ENCODE measurements at regions not wholly inside any gene's neighbourhood (a gene's known extent, or its start where the extent isn't known, plus 50 kb on each side); places are given as distances from the start of the nearest gene placed in this dataset.

DNA sequence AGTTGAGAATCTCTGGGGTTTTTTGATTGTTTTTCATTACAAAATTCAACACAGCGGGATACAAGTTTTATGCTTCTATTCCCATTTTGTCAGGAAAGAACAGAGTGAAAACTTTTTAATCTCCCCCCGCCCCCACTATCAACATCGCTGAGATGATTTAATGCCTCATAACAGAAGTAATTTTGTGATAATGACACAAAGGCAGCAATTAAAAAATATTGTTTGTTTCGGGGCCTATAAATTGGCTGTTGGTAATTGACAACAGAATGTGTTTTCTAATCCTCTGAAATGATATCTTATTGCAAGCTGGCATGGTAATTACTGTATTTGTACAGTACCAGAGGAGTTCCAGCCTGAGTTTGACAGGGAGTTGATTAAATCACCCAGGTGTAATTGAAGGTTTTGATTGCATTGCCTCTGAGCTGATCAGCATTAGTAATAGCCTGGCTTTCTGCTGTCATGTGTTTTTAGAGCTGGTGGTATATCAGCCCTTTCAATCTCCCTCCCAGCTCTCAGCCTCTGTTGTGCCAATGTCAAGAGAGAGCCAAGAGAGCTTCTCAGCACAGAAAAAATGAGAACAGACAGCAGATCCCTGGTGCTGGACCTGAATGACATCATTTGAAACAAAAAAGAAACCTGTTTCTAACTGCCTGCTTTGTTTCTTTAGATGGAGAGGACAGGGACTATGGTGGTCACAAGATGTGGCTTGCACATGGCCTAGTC lies 265.1 kb downstream of the FAM76B start:
- TF ChIP-seq POLR2AphosphoS5 (IDR thresholded peaks at IDR 0.05) = no peak
- TF ChIP-seq, protein P1, sequence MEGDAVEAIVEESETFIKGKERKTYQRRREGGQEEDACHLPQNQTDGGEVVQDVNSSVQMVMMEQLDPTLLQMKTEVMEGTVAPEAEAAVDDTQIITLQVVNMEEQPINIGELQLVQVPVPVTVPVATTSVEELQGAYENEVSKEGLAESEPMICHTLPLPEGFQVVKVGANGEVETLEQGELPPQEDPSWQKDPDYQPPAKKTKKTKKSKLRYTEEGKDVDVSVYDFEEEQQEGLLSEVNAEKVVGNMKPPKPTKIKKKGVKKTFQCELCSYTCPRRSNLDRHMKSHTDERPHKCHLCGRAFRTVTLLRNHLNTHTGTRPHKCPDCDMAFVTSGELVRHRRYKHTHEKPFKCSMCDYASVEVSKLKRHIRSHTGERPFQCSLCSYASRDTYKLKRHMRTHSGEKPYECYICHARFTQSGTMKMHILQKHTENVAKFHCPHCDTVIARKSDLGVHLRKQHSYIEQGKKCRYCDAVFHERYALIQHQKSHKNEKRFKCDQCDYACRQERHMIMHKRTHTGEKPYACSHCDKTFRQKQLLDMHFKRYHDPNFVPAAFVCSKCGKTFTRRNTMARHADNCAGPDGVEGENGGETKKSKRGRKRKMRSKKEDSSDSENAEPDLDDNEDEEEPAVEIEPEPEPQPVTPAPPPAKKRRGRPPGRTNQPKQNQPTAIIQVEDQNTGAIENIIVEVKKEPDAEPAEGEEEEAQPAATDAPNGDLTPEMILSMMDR (IDR thresholded peaks at IDR 0.05) = no peak
